ENCODE measurements at regions not wholly inside any gene's neighbourhood (a gene's known extent, or its start where the extent isn't known, plus 50 kb on each side); places are given as distances from the start of the nearest gene placed in this dataset.
"Not testable (repeated sequence)": the region's sequence is repeated elsewhere in the genome, so short reads cannot be mapped to it uniquely, and the experiment has no call there.

GRCh38 chr1:96912248-96912647 is 190.7 kb downstream of the PTBP2 start:
- H3K9me3 ChIP-seq, result peaks cover 0 to 16% (median 5%) of the 10 kb centered on the region in 8 donors
- H3K36me3 ChIP-seq, result no peaks in the 10 kb centered on the region
- H3K4me1 ChIP-seq, result no peaks in the 10 kb centered on the region
- intact Hi-C loops (cut with DNase I; ENCODE audit: low total_unique reads), result no loop called here
- no peak for DNase-seq
- no peak overlapping the region for H3K27ac ChIP-seq
- TF ChIP-seq POLR2AphosphoS5 (IDR thresholded peaks at IDR 0.05) (no peak), CTCF (IDR thresholded peaks at IDR 0.05 in 8 of 11, conservative IDR thresholded peaks at IDR 0.05 in 3 of 11) (no peak), POLR2A (IDR thresholded peaks at IDR 0.05) (no peak)
- no peak overlapping the region for H3K4me3 ChIP-seq
- no peaks in the 10 kb centered on the region for H3K27me3 ChIP-seq (replicated peaks in 1 of 7)
- 82 to 93% (median 88%) methylated on average over 5 of the region's 5 CpGs for WGBS, 5 donors

DNA sequence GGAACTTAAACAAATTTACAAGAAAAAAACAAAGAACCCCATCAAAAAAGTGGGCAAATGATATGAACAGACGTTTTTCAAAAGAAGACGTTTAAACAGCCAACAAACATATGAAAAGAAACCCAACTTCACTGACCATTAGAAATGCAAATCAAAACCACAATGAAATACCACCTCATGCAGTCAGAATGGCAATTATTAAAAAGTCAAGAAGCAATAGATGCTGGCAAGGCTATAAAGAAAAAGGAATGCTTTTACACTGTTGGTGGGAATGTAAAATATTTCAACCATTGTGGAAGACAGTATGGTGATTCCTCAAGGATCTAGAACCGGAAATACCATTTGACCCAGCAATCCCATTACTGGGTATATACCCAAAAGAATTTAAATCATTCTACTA is 194.1 kb downstream of the PTBP2 start:
- H3K27ac ChIP-seq; H3K4me3 ChIP-seq; H3K36me3 ChIP-seq; H3K27me3 ChIP-seq (replicated peaks in 1 of 7); DNase-seq; intact Hi-C loops (cut with DNase I; ENCODE audit: low total_unique reads); H3K4me1 ChIP-seq: not testable (repeated sequence)
- WGBS, 5 donors, result 69 to 91% (median 75%) methylated on average over 3 of the region's 3 CpGs
- H3K9me3 ChIP-seq, result peaks cover 0 to 16% (median 5%) of the 10 kb centered on the region in 8 donors

- WGBS, 5 donors, result 69 to 94% (median 87%) methylated on average over 1 of the region's 1 CpG
- DNase-seq, result no peak
These were observed 196.8 kb downstream of the PTBP2 start for GRCh38 chr1:96918406-96918805.

GRCh38 chr1:96922181-96922580 is 200.6 kb downstream of the PTBP2 start:
- H3K4me3 ChIP-seq, result no peak overlapping the region
- no peak for TF ChIP-seq CTCF (IDR thresholded peaks at IDR 0.05 in 8 of 11, conservative IDR thresholded peaks at IDR 0.05 in 3 of 11)
- TF ChIP-seq POLR2AphosphoS5 (IDR thresholded peaks at IDR 0.05), result no peak
- no peak for TF ChIP-seq POLR2A (IDR thresholded peaks at IDR 0.05)
- no peaks in the 10 kb centered on the region for H3K36me3 ChIP-seq
- peaks cover 0 to 31% (median 18%) of the 10 kb centered on the region in 8 donors for H3K9me3 ChIP-seq
- no peak overlapping the region for H3K27ac ChIP-seq
- 85 to 97% (median 93%) methylated on average over 1 of the region's 1 CpG for WGBS, 5 donors
- intact Hi-C loops (cut with DNase I; ENCODE audit: low total_unique reads), result no loop called here
- H3K4me1 ChIP-seq, result no peaks in the 10 kb centered on the region
- no peaks in the 10 kb centered on the region for H3K27me3 ChIP-seq (replicated peaks in 1 of 7)
- DNase-seq, result no peak

More at GRCh38 chr1:96918406-96918805, 196.8 kb downstream of the PTBP2 start:
- intact Hi-C loops (cut with DNase I; ENCODE audit: low total_unique reads), result no loop called here
- no peaks in the 10 kb centered on the region for H3K27me3 ChIP-seq (replicated peaks in 1 of 7)
- no peaks in the 10 kb centered on the region for H3K36me3 ChIP-seq
- no peak for TF ChIP-seq POLR2A (IDR thresholded peaks at IDR 0.05)
- TF ChIP-seq POLR2AphosphoS5 (IDR thresholded peaks at IDR 0.05), result no peak
- TF ChIP-seq CTCF (IDR thresholded peaks at IDR 0.05 in 8 of 11, conservative IDR thresholded peaks at IDR 0.05 in 3 of 11), result no peak
- peaks cover 0 to 28% (median 12%) of the 10 kb centered on the region in 8 donors for H3K9me3 ChIP-seq
- no peaks in the 10 kb centered on the region for H3K4me1 ChIP-seq
- H3K27ac ChIP-seq, result no peak overlapping the region
- H3K4me3 ChIP-seq, result no peak overlapping the region

- no peak overlapping the region for H3K27ac ChIP-seq
- TF ChIP-seq POLR2A (IDR thresholded peaks at IDR 0.05) (no peak), POLR2AphosphoS5 (IDR thresholded peaks at IDR 0.05) (no peak), CTCF (IDR thresholded peaks at IDR 0.05 in 8 of 11, conservative IDR thresholded peaks at IDR 0.05 in 3 of 11) (no peak)
- peaks cover 0 to 31% (median 18%) of the 10 kb centered on the region in 8 donors for H3K9me3 ChIP-seq
- H3K4me1 ChIP-seq, result no peaks in the 10 kb centered on the region
- 22 to 58% (median 42%) methylated on average over 1 of the region's 1 CpG for WGBS, 5 donors
- no peaks in the 10 kb centered on the region for H3K36me3 ChIP-seq
- H3K27me3 ChIP-seq (replicated peaks in 1 of 7), result no peaks in the 10 kb centered on the region
- DNase-seq, result no peak
- H3K4me3 ChIP-seq, result no peak overlapping the region
- intact Hi-C loops (cut with DNase I; ENCODE audit: low total_unique reads), result no loop called here
These were observed 202.2 kb downstream of the PTBP2 start for GRCh38 chr1:96923753-96924152.

Measured in spleen (tissue), 11 donors.